ENCODE measurements at regions not wholly inside any gene's neighbourhood (a gene's known extent, or its start where the extent isn't known, plus 50 kb on each side); places are given as distances from the start of the nearest gene placed in this dataset.

DNA sequence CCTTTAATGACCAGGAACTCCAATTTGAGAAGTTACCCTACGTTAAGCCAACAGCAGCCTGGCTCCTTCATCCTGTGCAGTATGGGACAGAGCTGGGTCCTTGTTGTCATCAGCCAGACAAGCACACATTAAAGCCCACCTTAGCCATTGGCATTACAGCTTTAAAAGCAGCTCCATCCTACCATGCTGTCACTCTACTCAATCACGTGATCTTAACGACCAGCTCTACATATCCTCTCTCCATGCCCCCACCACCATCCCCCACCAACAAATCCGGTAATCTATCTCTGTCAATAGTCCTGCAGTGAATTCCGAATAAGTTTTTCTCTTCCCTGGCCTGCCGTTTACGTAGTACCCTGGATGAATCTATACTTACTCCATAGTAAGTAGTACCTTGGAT is 82.9 kb upstream of the DGKG start:
- TF ChIP-seq, protein P1, sequence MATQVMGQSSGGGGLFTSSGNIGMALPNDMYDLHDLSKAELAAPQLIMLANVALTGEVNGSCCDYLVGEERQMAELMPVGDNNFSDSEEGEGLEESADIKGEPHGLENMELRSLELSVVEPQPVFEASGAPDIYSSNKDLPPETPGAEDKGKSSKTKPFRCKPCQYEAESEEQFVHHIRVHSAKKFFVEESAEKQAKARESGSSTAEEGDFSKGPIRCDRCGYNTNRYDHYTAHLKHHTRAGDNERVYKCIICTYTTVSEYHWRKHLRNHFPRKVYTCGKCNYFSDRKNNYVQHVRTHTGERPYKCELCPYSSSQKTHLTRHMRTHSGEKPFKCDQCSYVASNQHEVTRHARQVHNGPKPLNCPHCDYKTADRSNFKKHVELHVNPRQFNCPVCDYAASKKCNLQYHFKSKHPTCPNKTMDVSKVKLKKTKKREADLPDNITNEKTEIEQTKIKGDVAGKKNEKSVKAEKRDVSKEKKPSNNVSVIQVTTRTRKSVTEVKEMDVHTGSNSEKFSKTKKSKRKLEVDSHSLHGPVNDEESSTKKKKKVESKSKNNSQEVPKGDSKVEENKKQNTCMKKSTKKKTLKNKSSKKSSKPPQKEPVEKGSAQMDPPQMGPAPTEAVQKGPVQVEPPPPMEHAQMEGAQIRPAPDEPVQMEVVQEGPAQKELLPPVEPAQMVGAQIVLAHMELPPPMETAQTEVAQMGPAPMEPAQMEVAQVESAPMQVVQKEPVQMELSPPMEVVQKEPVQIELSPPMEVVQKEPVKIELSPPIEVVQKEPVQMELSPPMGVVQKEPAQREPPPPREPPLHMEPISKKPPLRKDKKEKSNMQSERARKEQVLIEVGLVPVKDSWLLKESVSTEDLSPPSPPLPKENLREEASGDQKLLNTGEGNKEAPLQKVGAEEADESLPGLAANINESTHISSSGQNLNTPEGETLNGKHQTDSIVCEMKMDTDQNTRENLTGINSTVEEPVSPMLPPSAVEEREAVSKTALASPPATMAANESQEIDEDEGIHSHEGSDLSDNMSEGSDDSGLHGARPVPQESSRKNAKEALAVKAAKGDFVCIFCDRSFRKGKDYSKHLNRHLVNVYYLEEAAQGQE (IDR thresholded peaks at IDR 0.05; ENCODE audit: low read depth): no peak
- TF ChIP-seq YY1 (IDR thresholded peaks at IDR 0.05; ENCODE audit: low read depth) (no peak), EP300 (IDR thresholded peaks at IDR 0.05; ENCODE audit: borderline replicate concordance) (no peak), TCF12 (IDR thresholded peaks at IDR 0.05; ENCODE audit: low read depth) (no peak), NFIC (IDR thresholded peaks at IDR 0.05) (no peak), CEBPB (IDR thresholded peaks at IDR 0.05) (no peak), RAD21 (IDR thresholded peaks at IDR 0.05; ENCODE audit: low read depth) (no peak), EGR1 (IDR thresholded peaks at IDR 0.05) (no peak), ZBTB7A (IDR thresholded peaks at IDR 0.05; ENCODE audit: low read depth) (no peak), FOXM1 (IDR thresholded peaks at IDR 0.05; ENCODE audit: borderline replicate concordance, low read depth) (no peak), TAF1 (IDR thresholded peaks at IDR 0.05; ENCODE audit: low read depth) (no peak)
- TF ChIP-seq, protein P2, sequence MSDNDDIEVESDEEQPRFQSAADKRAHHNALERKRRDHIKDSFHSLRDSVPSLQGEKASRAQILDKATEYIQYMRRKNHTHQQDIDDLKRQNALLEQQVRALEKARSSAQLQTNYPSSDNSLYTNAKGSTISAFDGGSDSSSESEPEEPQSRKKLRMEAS (IDR thresholded peaks at IDR 0.05): no peak
- TF ChIP-seq, protein P3, sequence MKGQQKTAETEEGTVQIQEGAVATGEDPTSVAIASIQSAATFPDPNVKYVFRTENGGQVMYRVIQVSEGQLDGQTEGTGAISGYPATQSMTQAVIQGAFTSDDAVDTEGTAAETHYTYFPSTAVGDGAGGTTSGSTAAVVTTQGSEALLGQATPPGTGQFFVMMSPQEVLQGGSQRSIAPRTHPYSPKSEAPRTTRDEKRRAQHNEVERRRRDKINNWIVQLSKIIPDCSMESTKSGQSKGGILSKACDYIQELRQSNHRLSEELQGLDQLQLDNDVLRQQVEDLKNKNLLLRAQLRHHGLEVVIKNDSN (IDR thresholded peaks at IDR 0.05): no peak
